Vagina (tissue), 2 donors: ENCODE measurements at regions not wholly inside any gene's neighbourhood (a gene's known extent, or its start where the extent isn't known, plus 50 kb on each side); places are given as distances from the start of the nearest gene placed in this dataset.

Experiments
- POLR2A ChIP-seq, 2 donors: fragments of 450-650 bp; IDR thresholded peaks; one replicate each; pipeline ENCODE4 v1.6.1; 2017; ENCODE audit warnings: antibody characterized with exemption in 2 of 2, mild to moderate bottlenecking in 2 of 2, moderate library complexity in 2 of 2
- POLR2AphosphoS5 ChIP-seq, 2 donors: sonication (generic); formaldehyde crosslinking; IDR thresholded peaks; one replicate each; pipeline ENCODE4 v1.9.0; 2017; ENCODE audit warnings: antibody characterized with exemption in 2 of 2, mild to moderate bottlenecking in 2 of 2, low read depth in 1 of 2; ENCODE audit not compliant: insufficient read depth in 1 of 2
- TF ChIP-seq, protein P1 (sequence below), 3 experiments: fragments of 450-650 bp in 2 of 3; fragments of 200-600 bp in 1 of 3; sonication (generic) in 1 of 3; IDR thresholded peaks; one replicate each; pipeline ENCODE4 v1.5.1; 2017 to 2019; ENCODE audit warnings: antibody characterized with exemption in 3 of 3, mild to moderate bottlenecking in 2 of 3, moderate library complexity in 2 of 3

DNA sequence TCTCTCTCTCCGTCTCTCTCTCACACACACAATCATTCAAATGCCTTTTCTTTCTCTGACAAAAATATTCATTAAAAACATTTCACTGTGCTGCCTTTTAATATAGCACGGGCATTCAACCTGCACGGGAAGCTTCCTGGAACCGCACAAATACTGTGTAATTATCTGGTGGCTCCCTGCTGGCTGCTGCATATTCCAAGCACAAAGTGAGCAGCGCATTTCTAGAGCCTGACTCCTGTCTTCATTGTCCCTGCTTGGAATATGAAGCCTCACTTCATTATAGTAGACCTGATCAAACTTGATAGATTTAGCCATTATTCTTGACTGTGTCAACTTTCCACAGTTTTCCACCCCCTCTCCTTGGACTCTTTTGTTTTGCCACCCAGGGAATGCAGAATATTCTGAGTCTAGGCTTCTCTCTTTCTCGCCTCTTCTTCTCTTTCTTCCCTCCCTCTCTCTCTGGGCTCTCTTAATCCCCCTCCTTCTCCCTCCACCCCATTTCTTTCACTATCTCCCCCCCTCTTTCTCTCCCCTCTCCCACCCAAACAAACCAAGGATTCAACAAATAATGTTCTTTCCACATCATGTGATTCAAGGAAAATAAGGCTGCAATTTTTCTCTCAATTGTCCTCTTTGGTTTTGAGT is 672.1 kb upstream of the FANCL start:
- TF ChIP-seq POLR2A (IDR thresholded peaks at IDR 0.05) (no peak), POLR2AphosphoS5 (IDR thresholded peaks at IDR 0.05; ENCODE audit: insufficient read depth in 1 of 2, low read depth in 1 of 2) (no peak)
- TF ChIP-seq, protein P1, sequence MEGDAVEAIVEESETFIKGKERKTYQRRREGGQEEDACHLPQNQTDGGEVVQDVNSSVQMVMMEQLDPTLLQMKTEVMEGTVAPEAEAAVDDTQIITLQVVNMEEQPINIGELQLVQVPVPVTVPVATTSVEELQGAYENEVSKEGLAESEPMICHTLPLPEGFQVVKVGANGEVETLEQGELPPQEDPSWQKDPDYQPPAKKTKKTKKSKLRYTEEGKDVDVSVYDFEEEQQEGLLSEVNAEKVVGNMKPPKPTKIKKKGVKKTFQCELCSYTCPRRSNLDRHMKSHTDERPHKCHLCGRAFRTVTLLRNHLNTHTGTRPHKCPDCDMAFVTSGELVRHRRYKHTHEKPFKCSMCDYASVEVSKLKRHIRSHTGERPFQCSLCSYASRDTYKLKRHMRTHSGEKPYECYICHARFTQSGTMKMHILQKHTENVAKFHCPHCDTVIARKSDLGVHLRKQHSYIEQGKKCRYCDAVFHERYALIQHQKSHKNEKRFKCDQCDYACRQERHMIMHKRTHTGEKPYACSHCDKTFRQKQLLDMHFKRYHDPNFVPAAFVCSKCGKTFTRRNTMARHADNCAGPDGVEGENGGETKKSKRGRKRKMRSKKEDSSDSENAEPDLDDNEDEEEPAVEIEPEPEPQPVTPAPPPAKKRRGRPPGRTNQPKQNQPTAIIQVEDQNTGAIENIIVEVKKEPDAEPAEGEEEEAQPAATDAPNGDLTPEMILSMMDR (IDR thresholded peaks at IDR 0.05), result no peak
